HFFc6 (cell line): ENCODE measurements at regions not wholly inside any gene's neighbourhood (a gene's known extent, or its start where the extent isn't known, plus 50 kb on each side); places are given as distances from the start of the nearest gene placed in this dataset.
A peak's percentile ranks its signal among the peaks of the same experiment; 100 is the strongest.
"Not testable (repeated sequence)": the region's sequence is repeated elsewhere in the genome, so short reads cannot be mapped to it uniquely, and the experiment has no call there.

Experiments
- DNase-seq: peaks from one replicate; pipeline ENCODE4 v3.0.0-alpha.2; 2018
- H3K27ac Mint-ChIP-seq: 2 replicates; pipeline ENCODE4 v1.8.0; 2020; ENCODE audit warnings: mild to moderate bottlenecking, mixed read lengths
- H3K27me3 Mint-ChIP-seq: 2 replicates; pipeline ENCODE4 v1.8.0; 2021; ENCODE audit warnings: mild to moderate bottlenecking, moderate library complexity, mixed read lengths; ENCODE audit not compliant: insufficient read depth
- H3K36me3 Mint-ChIP-seq: 2 replicates; pipeline ENCODE4 v1.8.0; 2021; ENCODE audit warnings: low read depth, mixed read lengths
- H3K4me1 Mint-ChIP-seq: 2 replicates; pipeline ENCODE4 v1.8.0; 2020; ENCODE audit warnings: low read depth, mixed read lengths
- H3K4me3 Mint-ChIP-seq: 2 replicates; pipeline ENCODE4 v1.8.0; 2020; ENCODE audit warnings: mild to moderate bottlenecking, moderate library complexity, mixed read lengths
- H3K9me3 Mint-ChIP-seq: 2 replicates; pipeline ENCODE4 v1.8.0; 2020; ENCODE audit warnings: mild to moderate bottlenecking, mixed read lengths
- TF ChIP-seq, protein P1 (sequence below): fragments of 200-600 bp; sonication (generic); IDR thresholded peaks from 2 replicates; pipeline ENCODE4 v1.5.0; 2021; ENCODE audit warnings: antibody characterized with exemption, mild to moderate bottlenecking

DNA sequence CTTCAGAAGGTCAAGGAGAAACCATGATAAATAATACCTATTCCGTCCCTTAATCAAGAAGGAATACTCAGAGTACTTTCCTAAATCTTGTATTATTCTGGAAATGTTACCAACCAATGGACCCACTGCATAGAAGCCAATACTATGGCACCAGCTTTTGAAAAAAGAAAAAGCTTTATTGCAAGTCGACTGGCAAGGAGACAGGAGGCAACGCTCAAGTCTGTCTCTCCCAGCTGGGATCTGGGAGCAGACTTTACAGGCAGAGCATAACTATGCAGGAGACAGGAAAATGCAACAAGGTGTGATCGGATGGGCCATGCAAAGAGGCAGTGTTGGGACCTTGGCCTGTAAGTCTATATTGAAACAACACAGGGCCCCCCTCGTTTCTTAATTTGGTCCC lies 132.4 kb downstream of the CHD9NB start:
- Mint-ChIP-seq H3K27ac (no peak overlapping the region), H3K4me3 (no peak overlapping the region), H3K27me3 (peaks cover 2% of the 10 kb centered on the region; the same call in 1 of the 2 replicates), H3K4me1 (no peaks in the 10 kb centered on the region), H3K36me3 (no peaks in the 10 kb centered on the region), H3K9me3 (peaks cover 3% of the 10 kb centered on the region; the same call in 1 of the 2 replicates)
- TF ChIP-seq, protein P1, sequence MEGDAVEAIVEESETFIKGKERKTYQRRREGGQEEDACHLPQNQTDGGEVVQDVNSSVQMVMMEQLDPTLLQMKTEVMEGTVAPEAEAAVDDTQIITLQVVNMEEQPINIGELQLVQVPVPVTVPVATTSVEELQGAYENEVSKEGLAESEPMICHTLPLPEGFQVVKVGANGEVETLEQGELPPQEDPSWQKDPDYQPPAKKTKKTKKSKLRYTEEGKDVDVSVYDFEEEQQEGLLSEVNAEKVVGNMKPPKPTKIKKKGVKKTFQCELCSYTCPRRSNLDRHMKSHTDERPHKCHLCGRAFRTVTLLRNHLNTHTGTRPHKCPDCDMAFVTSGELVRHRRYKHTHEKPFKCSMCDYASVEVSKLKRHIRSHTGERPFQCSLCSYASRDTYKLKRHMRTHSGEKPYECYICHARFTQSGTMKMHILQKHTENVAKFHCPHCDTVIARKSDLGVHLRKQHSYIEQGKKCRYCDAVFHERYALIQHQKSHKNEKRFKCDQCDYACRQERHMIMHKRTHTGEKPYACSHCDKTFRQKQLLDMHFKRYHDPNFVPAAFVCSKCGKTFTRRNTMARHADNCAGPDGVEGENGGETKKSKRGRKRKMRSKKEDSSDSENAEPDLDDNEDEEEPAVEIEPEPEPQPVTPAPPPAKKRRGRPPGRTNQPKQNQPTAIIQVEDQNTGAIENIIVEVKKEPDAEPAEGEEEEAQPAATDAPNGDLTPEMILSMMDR: no peak
- DNase-seq: no peak

DNA sequence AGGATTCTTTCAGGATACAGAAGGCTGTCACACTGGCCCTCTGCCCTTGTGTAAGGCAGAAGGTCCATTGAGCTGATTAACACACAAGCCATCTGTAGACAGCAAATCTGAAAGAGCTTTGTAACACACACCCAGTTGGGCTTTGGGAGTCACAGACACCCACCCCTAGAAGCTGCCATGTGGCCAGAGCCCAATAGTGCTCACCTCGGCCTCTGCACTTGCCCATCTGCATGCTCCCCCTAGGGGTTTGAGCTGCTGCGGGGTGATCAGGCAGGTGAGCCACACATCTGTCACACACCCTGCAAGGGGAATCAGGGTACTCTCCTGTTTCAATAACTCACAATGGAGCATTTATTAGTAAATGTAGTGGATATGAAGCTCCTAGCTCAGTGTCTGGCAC lies 138.3 kb downstream of the CHD9NB start:
- DNase-seq: no peak

DNA sequence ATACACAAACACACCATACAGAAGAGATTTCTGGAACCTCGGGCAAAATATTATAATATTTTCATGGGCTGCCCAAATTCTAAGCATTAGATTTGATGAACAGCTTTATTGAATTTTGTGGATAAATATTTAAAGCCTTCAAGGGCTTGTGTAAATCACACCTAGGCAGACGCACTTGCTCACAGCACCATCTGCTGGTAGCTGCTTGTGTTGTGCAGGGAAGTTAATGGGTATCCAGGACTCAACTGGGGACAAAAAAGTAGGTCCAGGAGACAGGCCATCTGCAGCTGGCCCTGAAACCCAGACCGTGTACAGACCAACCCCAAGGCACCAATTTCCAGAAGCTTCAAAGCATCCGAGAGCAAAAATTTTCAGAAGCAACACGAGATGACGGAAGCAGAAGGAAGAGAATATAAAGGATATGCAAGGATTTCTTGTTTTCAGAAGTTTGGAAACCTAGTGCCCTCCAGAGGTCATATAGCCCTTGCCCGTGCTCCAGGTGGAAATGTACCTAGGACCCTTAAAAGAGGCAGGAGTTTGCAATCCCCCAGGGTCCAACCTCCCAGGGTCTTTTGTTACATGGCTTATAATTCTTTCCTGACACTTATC lies 140.0 kb downstream of the CHD9NB start:
- Mint-ChIP-seq H3K27me3 (peaks cover 2% of the 10 kb centered on the region; the same call in 1 of the 2 replicates), H3K4me1 (no peaks in the 10 kb centered on the region), H3K27ac (no peak overlapping the region), H3K36me3 (no peaks in the 10 kb centered on the region), H3K9me3 (no peaks in the 10 kb centered on the region), H3K4me3 (no peak overlapping the region)
- TF ChIP-seq, protein P1: peak; percentile 83
- DNase-seq: peak; percentile 16

More for the DNA sequence above, 138.3 kb downstream of the CHD9NB start:
- TF ChIP-seq, protein P1: no peak
- Mint-ChIP-seq H3K4me3 (no peak overlapping the region), H3K27me3 (peaks cover 2% of the 10 kb centered on the region; the same call in 1 of the 2 replicates), H3K36me3 (no peaks in the 10 kb centered on the region), H3K27ac (no peak overlapping the region), H3K4me1 (no peaks in the 10 kb centered on the region), H3K9me3 (no peaks in the 10 kb centered on the region)

DNA sequence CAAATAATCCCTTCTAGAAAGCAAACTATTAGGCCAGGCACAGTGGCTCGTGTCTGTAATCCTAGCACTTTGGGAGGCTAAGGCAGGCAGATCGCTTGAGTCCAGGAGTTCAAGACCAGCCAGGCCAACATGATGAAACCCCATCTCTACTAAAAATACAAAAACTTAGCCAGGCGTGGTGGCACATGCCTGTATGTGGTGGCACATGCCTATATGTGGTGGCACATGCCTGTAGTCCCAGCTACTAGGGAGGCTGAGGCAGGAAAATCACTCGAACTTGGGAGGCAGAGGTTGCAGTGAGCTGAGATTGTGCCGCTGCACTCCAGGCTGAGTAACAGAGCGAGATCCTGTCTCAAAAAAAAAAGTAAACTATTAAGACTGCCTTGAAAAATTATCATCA lies 144.6 kb downstream of the CHD9NB start:
- not testable (repeated sequence) for H3K27me3 Mint-ChIP-seq, H3K9me3 Mint-ChIP-seq, H3K36me3 Mint-ChIP-seq, H3K27ac Mint-ChIP-seq, H3K4me1 Mint-ChIP-seq, DNase-seq, H3K4me3 Mint-ChIP-seq

DNA sequence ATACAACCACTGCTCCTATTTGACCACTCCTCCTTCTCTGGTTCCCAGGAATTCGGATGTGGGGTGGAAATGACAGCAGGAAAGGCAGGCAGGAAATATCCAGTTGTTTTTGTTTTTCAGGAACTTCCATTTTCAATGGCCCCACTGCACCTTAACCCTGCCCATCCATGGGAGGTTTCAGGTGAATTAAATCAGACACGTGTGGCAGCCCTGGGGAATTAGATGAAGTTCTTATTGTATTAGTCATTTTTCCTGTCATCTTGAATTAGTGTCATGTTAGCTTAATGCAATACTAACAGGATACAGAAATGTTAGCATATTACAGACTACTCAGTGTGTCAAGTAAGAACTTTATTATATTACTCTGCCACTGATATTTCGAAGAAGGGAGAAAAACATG lies 146.4 kb downstream of the CHD9NB start:
- Mint-ChIP-seq H3K4me3 (no peak overlapping the region), H3K27ac (no peak overlapping the region), H3K27me3 (no peaks in the 10 kb centered on the region), H3K4me1 (no peaks in the 10 kb centered on the region), H3K36me3 (no peaks in the 10 kb centered on the region), H3K9me3 (no peaks in the 10 kb centered on the region)
- TF ChIP-seq, protein P1: no peak
- no peak for DNase-seq

DNA sequence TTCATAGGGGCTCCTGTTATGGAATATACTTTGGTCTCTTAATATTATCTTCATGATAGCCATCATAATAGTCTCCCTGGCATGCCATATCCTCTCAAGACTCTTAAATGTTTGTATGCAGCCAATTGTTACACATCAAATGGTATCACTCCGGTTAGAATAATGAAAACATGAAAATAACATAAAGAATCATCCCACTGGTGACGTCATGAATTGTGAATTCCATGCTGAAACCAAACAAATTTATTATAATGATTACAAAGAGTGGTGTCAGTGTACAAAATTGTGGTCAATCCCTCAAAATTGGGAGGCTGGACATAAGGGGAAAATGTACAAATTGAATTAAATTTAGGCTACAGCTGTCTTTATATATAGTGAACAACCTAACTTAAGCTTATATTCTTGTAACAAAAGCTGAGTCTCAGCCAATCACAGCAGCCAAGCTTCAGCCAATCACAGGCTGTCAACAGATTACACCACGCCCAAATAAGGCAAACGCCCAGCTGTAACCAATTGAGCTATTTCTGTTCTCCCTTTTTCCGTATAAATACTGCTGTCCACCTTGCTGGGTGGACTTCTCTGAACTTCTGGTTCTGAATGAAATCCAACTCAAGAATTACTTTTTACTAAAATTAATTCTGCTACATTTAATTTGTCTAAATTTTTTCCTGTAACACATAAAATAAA lies 156.1 kb downstream of the CHD9NB start:
- no peak overlapping the region for H3K4me3 Mint-ChIP-seq

More for the DNA sequence above, 156.1 kb downstream of the CHD9NB start:
- Mint-ChIP-seq H3K36me3 (no peaks in the 10 kb centered on the region), H3K4me1 (no peaks in the 10 kb centered on the region), H3K27ac (no peak overlapping the region), H3K27me3 (no peaks in the 10 kb centered on the region; the same call in 1 of the 2 replicates), H3K9me3 (peaks cover 16% of the 10 kb centered on the region)
- no peak for DNase-seq
- TF ChIP-seq, protein P1: no peak
